ENCODE measurements at regions not wholly inside any gene's neighbourhood (a gene's known extent, or its start where the extent isn't known, plus 50 kb on each side); places are given as distances from the start of the nearest gene placed in this dataset.

DNA sequence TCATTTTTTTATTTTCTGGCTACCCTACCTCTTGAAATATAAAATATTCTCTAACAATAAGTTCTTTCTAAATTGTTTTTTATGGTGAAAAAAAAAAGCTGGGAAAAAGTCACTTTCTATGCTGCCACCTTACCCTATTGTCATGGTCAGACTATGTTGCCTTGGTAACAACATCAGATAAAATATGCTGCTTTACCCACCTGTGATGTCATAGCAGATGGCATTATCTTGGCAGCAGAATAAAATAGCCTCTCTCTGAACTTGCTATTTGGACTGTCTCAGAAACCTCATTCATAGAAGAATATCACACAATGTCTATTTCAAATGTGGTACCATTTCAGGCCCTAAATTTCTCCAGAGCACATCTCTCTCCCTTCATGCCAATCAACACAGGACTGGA lies 69.6 kb upstream of the SGIP1 start:
- no peak for FAIRE-seq
- no peaks in the 10 kb centered on the region for H3K36me3 ChIP-seq (ENCODE audit: control insufficient read depth in 2 of 2, insufficient read depth in 2 of 2, low read length in 1 of 2)
- H3K79me2 ChIP-seq (ENCODE audit: control insufficient read depth, insufficient read depth, low read length): no peaks in the 10 kb centered on the region
- H3K9me3 ChIP-seq (replicated peaks; ENCODE audit: control insufficient read depth, insufficient read depth, low read length): no peaks in the 10 kb centered on the region; the same call in 2 of the 3 replicates
- ATAC-seq: no peak
- H4K20me1 ChIP-seq (ENCODE audit: control insufficient read depth, insufficient read depth): no peaks in the 10 kb centered on the region
- in situ Hi-C loops (cut with MboI): loop anchor here (25.0 kb wide), 1 partner anchor 752 kb away; no protein-coding TSS in a partner anchor
- no TSS peak for BruUV-seq (replicated peaks)
- ChIA-PET RAD21 (ENCODE audit: unreplicated experiment) (no interaction called here), CTCF (interaction anchor here (0.9 kb wide), 1 partner anchor 10 kb away, joined by 3 read pairs; no protein-coding TSS in a partner anchor), SMC1A (ENCODE audit: uncharacterized antibody, unreplicated experiment) (interaction anchor here (0.8 kb wide), 1 partner anchor 8 kb away, joined by 4 read pairs; no protein-coding TSS in a partner anchor), POLR2A (no interaction called here)
- no peak overlapping the region for H3K4me3 ChIP-seq
- H3K27me3 ChIP-seq (replicated peaks in 1 of 2; ENCODE audit: control insufficient read depth in 2 of 2, insufficient read depth in 2 of 2, low read length in 1 of 2): peaks cover 0 to 3% of the 10 kb centered on the region in 2 experiments; a peak in 1 of 4 replicates
- H3K4me1 ChIP-seq (ENCODE audit: control insufficient read depth, insufficient read depth, low read length): no peaks in the 10 kb centered on the region
- H3K27ac ChIP-seq (ENCODE audit: control insufficient read depth, insufficient read depth): no peak overlapping the region
- H2AFZ ChIP-seq (ENCODE audit: control insufficient read depth, low read depth, low read length): no peak overlapping the region
- H3K9ac ChIP-seq (ENCODE audit: control insufficient read depth, insufficient read depth, low read length): no peak overlapping the region
- intact Hi-C loops (cut with micrococcal nuclease; ENCODE audit: unreplicated experiment): no loop called here
- no peak for DNase-seq (ENCODE audit: low read depth, low spot score)
- H3K4me2 ChIP-seq (ENCODE audit: control insufficient read depth, insufficient read depth): no peak overlapping the region
- TF ChIP-seq SP1 (IDR thresholded peaks at IDR 0.05; ENCODE audit: low read depth, low read length) (no peak), MYC (IDR thresholded peaks at IDR 0.05; ENCODE audit: insufficient read depth, insufficient read length, insufficient replicate concordance, low read length, severe bottlenecking) (no peak), TARDBP (IDR thresholded peaks at IDR 0.05; ENCODE audit: borderline replicate concordance) (no peak), HDAC6 (IDR thresholded peaks at IDR 0.05; ENCODE audit: unreplicated experiment) (no peak), POLR2AphosphoS5 (IDR thresholded peaks at IDR 0.05; ENCODE audit: low read length) (no peak), SREBF2 (IDR thresholded peaks at IDR 0.05; ENCODE audit: low read length) (no peak), EP300 (IDR thresholded peaks at IDR 0.05; ENCODE audit: borderline replicate concordance in 1 of 2, control insufficient read depth in 1 of 2, low read depth in 2 of 2, low read length in 2 of 2) (no peak), WRNIP1 (IDR thresholded peaks at IDR 0.05; ENCODE audit: borderline replicate concordance, low read depth, low read length) (no peak), IKZF1 (conservative IDR thresholded peaks at IDR 0.05) (no peak), RAD51 (IDR thresholded peaks at IDR 0.05) (no peak), BCL11A (IDR thresholded peaks at IDR 0.05; ENCODE audit: low read depth, low read length) (no peak), ASH2L (IDR thresholded peaks at IDR 0.05; ENCODE audit: borderline replicate concordance, low read depth) (no peak), FOXK2 (IDR thresholded peaks at IDR 0.05) (no peak), CBX3 (IDR thresholded peaks at IDR 0.05; ENCODE audit: borderline replicate concordance, low read depth) (no peak)
- TF ChIP-seq, protein P1, sequence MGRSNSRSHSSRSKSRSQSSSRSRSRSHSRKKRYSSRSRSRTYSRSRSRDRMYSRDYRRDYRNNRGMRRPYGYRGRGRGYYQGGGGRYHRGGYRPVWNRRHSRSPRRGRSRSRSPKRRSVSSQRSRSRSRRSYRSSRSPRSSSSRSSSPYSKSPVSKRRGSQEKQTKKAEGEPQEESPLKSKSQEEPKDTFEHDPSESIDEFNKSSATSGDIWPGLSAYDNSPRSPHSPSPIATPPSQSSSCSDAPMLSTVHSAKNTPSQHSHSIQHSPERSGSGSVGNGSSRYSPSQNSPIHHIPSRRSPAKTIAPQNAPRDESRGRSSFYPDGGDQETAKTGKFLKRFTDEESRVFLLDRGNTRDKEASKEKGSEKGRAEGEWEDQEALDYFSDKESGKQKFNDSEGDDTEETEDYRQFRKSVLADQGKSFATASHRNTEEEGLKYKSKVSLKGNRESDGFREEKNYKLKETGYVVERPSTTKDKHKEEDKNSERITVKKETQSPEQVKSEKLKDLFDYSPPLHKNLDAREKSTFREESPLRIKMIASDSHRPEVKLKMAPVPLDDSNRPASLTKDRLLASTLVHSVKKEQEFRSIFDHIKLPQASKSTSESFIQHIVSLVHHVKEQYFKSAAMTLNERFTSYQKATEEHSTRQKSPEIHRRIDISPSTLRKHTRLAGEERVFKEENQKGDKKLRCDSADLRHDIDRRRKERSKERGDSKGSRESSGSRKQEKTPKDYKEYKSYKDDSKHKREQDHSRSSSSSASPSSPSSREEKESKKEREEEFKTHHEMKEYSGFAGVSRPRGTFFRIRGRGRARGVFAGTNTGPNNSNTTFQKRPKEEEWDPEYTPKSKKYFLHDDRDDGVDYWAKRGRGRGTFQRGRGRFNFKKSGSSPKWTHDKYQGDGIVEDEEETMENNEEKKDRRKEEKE (IDR thresholded peaks at IDR 0.05): no peak
- TF ChIP-seq, protein P2, sequence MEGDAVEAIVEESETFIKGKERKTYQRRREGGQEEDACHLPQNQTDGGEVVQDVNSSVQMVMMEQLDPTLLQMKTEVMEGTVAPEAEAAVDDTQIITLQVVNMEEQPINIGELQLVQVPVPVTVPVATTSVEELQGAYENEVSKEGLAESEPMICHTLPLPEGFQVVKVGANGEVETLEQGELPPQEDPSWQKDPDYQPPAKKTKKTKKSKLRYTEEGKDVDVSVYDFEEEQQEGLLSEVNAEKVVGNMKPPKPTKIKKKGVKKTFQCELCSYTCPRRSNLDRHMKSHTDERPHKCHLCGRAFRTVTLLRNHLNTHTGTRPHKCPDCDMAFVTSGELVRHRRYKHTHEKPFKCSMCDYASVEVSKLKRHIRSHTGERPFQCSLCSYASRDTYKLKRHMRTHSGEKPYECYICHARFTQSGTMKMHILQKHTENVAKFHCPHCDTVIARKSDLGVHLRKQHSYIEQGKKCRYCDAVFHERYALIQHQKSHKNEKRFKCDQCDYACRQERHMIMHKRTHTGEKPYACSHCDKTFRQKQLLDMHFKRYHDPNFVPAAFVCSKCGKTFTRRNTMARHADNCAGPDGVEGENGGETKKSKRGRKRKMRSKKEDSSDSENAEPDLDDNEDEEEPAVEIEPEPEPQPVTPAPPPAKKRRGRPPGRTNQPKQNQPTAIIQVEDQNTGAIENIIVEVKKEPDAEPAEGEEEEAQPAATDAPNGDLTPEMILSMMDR (IDR thresholded peaks at IDR 0.05 in 2 of 3, conservative IDR thresholded peaks at IDR 0.05 in 1 of 3; ENCODE audit: control insufficient read depth in 2 of 3, extremely low read depth in 1 of 3, insufficient read depth in 1 of 3, low read depth in 3 of 3, low read length in 3 of 3): no peak
- TF ChIP-seq, protein P3, sequence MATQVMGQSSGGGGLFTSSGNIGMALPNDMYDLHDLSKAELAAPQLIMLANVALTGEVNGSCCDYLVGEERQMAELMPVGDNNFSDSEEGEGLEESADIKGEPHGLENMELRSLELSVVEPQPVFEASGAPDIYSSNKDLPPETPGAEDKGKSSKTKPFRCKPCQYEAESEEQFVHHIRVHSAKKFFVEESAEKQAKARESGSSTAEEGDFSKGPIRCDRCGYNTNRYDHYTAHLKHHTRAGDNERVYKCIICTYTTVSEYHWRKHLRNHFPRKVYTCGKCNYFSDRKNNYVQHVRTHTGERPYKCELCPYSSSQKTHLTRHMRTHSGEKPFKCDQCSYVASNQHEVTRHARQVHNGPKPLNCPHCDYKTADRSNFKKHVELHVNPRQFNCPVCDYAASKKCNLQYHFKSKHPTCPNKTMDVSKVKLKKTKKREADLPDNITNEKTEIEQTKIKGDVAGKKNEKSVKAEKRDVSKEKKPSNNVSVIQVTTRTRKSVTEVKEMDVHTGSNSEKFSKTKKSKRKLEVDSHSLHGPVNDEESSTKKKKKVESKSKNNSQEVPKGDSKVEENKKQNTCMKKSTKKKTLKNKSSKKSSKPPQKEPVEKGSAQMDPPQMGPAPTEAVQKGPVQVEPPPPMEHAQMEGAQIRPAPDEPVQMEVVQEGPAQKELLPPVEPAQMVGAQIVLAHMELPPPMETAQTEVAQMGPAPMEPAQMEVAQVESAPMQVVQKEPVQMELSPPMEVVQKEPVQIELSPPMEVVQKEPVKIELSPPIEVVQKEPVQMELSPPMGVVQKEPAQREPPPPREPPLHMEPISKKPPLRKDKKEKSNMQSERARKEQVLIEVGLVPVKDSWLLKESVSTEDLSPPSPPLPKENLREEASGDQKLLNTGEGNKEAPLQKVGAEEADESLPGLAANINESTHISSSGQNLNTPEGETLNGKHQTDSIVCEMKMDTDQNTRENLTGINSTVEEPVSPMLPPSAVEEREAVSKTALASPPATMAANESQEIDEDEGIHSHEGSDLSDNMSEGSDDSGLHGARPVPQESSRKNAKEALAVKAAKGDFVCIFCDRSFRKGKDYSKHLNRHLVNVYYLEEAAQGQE (IDR thresholded peaks at IDR 0.05; ENCODE audit: low read depth, low read length): no peak

Data from GM12878 (cell line).